ENCODE measurements at regions not wholly inside any gene's neighbourhood (a gene's known extent, or its start where the extent isn't known, plus 50 kb on each side); places are given as distances from the start of the nearest gene placed in this dataset.

DNA sequence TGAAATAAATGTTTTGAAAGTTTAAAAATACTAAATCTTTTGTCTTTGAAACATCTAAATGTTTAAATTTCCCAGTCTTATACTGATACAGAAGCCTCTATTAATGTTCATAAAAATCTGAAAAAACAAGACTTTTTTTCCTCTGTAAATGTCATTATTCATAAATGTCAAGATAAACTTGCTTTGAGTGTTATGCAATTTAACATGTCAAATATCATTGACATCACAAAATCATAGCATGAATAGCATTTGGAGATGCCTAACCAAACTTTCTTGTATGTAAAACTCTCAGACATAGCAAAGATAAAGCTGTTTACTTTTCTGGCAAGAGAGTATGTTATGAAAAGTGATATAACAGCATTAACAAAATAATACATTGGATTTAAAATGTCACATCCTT is 128.0 kb upstream of the CDH19 start:
- TF ChIP-seq ZFX (IDR thresholded peaks at IDR 0.05; ENCODE audit: borderline replicate concordance): no peak
- TF ChIP-seq, protein P1, sequence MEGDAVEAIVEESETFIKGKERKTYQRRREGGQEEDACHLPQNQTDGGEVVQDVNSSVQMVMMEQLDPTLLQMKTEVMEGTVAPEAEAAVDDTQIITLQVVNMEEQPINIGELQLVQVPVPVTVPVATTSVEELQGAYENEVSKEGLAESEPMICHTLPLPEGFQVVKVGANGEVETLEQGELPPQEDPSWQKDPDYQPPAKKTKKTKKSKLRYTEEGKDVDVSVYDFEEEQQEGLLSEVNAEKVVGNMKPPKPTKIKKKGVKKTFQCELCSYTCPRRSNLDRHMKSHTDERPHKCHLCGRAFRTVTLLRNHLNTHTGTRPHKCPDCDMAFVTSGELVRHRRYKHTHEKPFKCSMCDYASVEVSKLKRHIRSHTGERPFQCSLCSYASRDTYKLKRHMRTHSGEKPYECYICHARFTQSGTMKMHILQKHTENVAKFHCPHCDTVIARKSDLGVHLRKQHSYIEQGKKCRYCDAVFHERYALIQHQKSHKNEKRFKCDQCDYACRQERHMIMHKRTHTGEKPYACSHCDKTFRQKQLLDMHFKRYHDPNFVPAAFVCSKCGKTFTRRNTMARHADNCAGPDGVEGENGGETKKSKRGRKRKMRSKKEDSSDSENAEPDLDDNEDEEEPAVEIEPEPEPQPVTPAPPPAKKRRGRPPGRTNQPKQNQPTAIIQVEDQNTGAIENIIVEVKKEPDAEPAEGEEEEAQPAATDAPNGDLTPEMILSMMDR (IDR thresholded peaks at IDR 0.05): no peak
- H3K27ac ChIP-seq: no peak overlapping the region

DNA sequence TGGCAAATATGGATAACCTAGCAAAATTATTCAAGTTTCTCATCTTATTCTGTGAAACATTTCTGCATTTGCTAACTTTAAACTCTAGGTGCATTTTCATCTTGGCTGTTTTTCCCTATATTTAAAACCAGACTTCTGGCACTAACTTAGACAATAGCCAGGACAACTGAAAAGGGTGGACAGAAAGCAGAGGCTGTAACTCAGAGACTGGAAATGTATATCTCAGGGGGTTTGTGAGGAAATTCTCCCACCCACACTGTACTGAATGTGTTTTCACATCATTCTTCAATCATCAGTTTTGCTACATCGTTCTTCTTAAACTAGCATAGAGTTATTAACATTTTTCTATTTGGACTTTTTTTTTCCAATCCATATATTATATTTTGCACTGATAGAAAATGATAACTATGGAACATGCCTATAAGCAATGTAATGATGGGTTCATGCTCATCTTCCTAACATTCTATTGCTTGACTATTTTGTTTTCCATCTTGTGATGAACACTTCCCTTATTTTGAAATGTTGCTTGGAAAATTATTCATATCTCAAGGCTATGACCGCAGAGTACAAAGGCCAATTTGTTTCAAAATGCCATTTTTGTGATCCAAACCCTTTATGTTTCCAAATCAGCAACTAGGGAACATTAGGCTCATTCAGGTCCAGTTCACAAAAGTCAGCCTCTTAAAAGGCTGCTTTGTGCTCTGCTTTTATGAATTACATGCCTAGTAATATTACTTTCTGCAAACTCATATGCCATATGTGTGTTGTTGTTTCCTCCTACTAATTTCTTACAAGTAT is 125.8 kb upstream of the CDH19 start:
- no peak overlapping the region for H3K27ac ChIP-seq
- TF ChIP-seq, protein P1 (IDR thresholded peaks at IDR 0.05): no peak
- no peak for TF ChIP-seq ZFX (IDR thresholded peaks at IDR 0.05; ENCODE audit: borderline replicate concordance)

- H3K27ac ChIP-seq: no peak overlapping the region
- TF ChIP-seq, protein P1 (IDR thresholded peaks at IDR 0.05): no peak
- TF ChIP-seq ZFX (IDR thresholded peaks at IDR 0.05; ENCODE audit: borderline replicate concordance): no peak
Observed at GRCh38 chr18:66728951-66729350, 125.1 kb upstream of the CDH19 start.

DNA sequence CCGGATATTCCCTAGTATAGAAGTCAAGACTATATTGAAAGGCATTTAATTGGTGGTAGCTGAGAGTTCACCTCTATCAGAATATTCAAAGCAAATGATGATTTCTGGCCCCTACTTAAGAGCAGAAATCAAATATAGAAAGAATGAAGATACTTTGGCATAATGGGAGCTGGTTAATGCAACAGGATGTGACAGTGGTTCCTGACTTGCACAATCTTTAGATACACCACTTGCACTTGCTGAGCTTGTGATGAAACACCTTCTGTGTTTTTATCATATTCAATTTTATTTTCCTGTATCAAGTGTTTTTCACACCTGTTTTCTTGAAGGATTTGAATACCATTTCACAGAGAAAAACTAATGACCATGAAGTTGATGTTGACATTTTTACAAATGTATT is 124.1 kb upstream of the CDH19 start:
- H3K27ac ChIP-seq: no peak overlapping the region
- no peak for TF ChIP-seq ZFX (IDR thresholded peaks at IDR 0.05; ENCODE audit: borderline replicate concordance)
- TF ChIP-seq, protein P1 (IDR thresholded peaks at IDR 0.05): no peak

DNA sequence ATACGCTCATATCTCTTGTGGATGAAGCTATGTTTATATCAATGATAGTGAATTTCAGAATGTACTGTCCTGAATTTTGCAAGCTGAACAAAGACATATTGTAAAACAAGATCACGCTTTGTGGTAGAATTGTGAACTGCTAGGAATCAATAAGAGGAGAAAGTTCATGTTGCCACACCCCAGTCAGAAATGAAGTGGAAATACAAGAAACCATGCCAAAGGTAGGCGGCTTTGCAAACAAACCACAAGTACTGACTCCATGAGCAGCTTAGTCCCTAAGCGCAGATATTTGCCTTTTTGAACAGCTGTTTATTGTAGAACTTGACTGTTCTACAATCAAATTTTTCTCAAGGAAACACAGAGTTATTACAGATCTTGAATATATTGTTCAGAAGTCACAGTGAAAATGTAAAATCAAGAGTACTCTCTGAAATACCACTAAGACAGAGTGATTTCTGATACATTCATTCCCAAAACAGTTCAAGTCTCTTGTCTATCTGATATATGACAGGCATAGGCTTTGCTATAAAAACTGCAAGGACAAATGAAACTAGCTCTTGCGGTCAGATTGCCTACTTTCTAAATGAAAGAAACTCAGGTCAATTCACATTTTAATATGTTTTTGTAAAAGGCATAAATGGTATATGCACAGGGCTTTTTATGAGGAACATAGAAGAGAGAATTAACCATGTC is 120.9 kb upstream of the CDH19 start:
- peak overlapping the region; percentile 38 for H3K27ac ChIP-seq
- TF ChIP-seq, protein P1 (IDR thresholded peaks at IDR 0.05): no peak
- no peak for TF ChIP-seq ZFX (IDR thresholded peaks at IDR 0.05; ENCODE audit: borderline replicate concordance)

- H3K27ac ChIP-seq: no peak overlapping the region
Observed at GRCh38 chr18:66722671-66723070, 118.8 kb upstream of the CDH19 start.

More at GRCh38 chr18:66722671-66723070, 118.8 kb upstream of the CDH19 start:
- TF ChIP-seq, protein P1 (IDR thresholded peaks at IDR 0.05): no peak
- TF ChIP-seq ZFX (IDR thresholded peaks at IDR 0.05; ENCODE audit: borderline replicate concordance): no peak

Data from 22Rv1 (cell line).